ENCODE measurements at regions not wholly inside any gene's neighbourhood (a gene's known extent, or its start where the extent isn't known, plus 50 kb on each side); places are given as distances from the start of the nearest gene placed in this dataset.

GRCh38 chr11:10386361-10386760 is 68.7 kb upstream of the AMPD3 start:
- ChIA-PET CTCF (ENCODE audit: partially characterized antibody) (interaction anchor here (0.8 to 1.8 kb wide), 3 partner anchors 11 to 350 kb away, joined by 3 to 4 read pairs (median 3); no protein-coding TSS in a partner anchor), POLR2A (ENCODE audit: partially characterized antibody) (no interaction called here)
- Histone ChIP-seq H3K4ac (replicated peaks; ENCODE audit: insufficient read length, low read depth, low read length) (no peak overlapping the region), H2BK20ac (ENCODE audit: low read length) (no peak overlapping the region), H3K79me1 (ENCODE audit: low read depth, low read length) (no peaks in the 10 kb centered on the region), H3K14ac (ENCODE audit: insufficient read length) (no peak overlapping the region), H3K36me3 (ENCODE audit: control insufficient read depth in 2 of 4, insufficient read depth in 4 of 4, low read length in 3 of 4) (no peaks in the 10 kb centered on the region), H3K27me3 (replicated peaks in 1 of 4; ENCODE audit: control insufficient read depth in 3 of 4, extremely low read depth in 1 of 4, insufficient read depth in 3 of 4, low read length in 3 of 4) (no peaks in the 10 kb centered on the region), H4K5ac (ENCODE audit: insufficient read length, low read depth, low read length) (no peak overlapping the region), H3K23me2 (ENCODE audit: low read depth, low read length) (no peaks in the 10 kb centered on the region), H2AFZ (ENCODE audit: low read length) (no peak overlapping the region), H4K91ac (replicated peaks; ENCODE audit: insufficient read length, low read length) (no peak overlapping the region), H3K9me3 (ENCODE audit: insufficient read depth in 2 of 2, low read depth in 1 of 2, low read length in 1 of 2) (0 out of 4 replicates have a peak, but pooled peaks cover 0 to 3% of the 10 kb centered on the region in 2 experiments), H2AK5ac (ENCODE audit: low read depth, low read length) (no peak overlapping the region), H3K56ac (replicated peaks; ENCODE audit: insufficient read length, low read depth, low read length) (no peak overlapping the region), H3K4me1 (replicated peaks in 1 of 4; ENCODE audit: control insufficient read depth in 3 of 4, insufficient read depth in 4 of 4, low read length in 3 of 4) (peaks cover 0 to 4% (median 0%) of the 10 kb centered on the region in 4 experiments; a peak in 2 of 7 replicates), H4K8ac (ENCODE audit: extremely low read depth, insufficient read depth, low read length) (no peak overlapping the region), H3K4me2 (ENCODE audit: insufficient read depth in 1 of 2, low read depth in 2 of 2, low read length in 2 of 2) (no peak overlapping the region), H3K4me3 (ENCODE audit: extremely low read depth in 1 of 4, insufficient read depth in 2 of 4, low read depth in 3 of 4, low read length in 4 of 4) (no peak overlapping the region), H3K18ac (ENCODE audit: extremely low read depth, low read length) (no peak overlapping the region), H4K20me1 (replicated peaks in 1 of 2; ENCODE audit: control insufficient read depth in 1 of 2, insufficient read depth in 2 of 2, low read length in 2 of 2) (no peaks in the 10 kb centered on the region), H2BK5ac (ENCODE audit: low read depth, low read length) (no peak overlapping the region), H3K79me2 (ENCODE audit: control insufficient read depth in 1 of 2, insufficient read depth in 2 of 2, low read length in 2 of 2) (no peaks in the 10 kb centered on the region), H2BK12ac (ENCODE audit: low read depth, low read length) (no peak overlapping the region), H3K9ac (replicated peaks in 1 of 4; ENCODE audit: extremely low read depth in 1 of 4, low read depth in 3 of 4, low read length in 3 of 4) (no peak overlapping the region), H3K23ac (ENCODE audit: insufficient read length) (no peak overlapping the region), H3K27ac (ENCODE audit: low read depth, low read length) (no peak overlapping the region), H2BK15ac (ENCODE audit: low read length) (no peak overlapping the region), H2BK120ac (replicated peaks; ENCODE audit: low read depth, low read length) (no peak overlapping the region)
- no peak for DNase-seq (ENCODE audit: low read depth in 1 of 2, low spot score in 2 of 2)
- WGBS, 2 experiments (ENCODE audit: extremely low coverage in 1 of 2, insufficient coverage in 1 of 2, insufficient read length in 1 of 2, insufficient replicate concordance in 2 of 2, low coverage in 1 of 2, low lambda C conversion rate in 2 of 2, missing lambda C conversion rate in 1 of 2), result 67% methylated on average over 5 of the region's 5 CpGs; no CpG with 5 or more reads in 1 of the 2 experiments
- FAIRE-seq, result no peak
- TF ChIP-seq CEBPB (IDR thresholded peaks at IDR 0.05; ENCODE audit: low read depth, low read length) (no peak), TAF7 (optimal IDR thresholded peaks at IDR 0.05; ENCODE audit: borderline replicate concordance, low read depth, low read length) (no peak), PHF8 (conservative IDR thresholded peaks at IDR 0.05; ENCODE audit: low read depth, low read length) (no peak), POLR2A (IDR thresholded peaks at IDR 0.05; ENCODE audit: control extremely low read depth in 1 of 2, low read depth in 2 of 2, low read length in 2 of 2) (no peak), JUND (IDR thresholded peaks at IDR 0.05; ENCODE audit: low read length) (no peak)
